H1 (cell line): ENCODE measurements at regions not wholly inside any gene's neighbourhood (a gene's known extent, or its start where the extent isn't known, plus 50 kb on each side); places are given as distances from the start of the nearest gene placed in this dataset.

Experiments
- CTCF ChIA-PET: fragments of 300-600 bp; sonication (Branson Sonifier 250); formaldehyde crosslinking; loops from one replicate; lab custom pipeline; 2021; ENCODE audit not compliant: partially characterized antibody; lab: Charles Lee
- POLR2A ChIA-PET: fragments of 300-600 bp; sonication (Branson Sonifier 250); formaldehyde crosslinking; loops from one replicate; lab custom pipeline; 2021; ENCODE audit warnings: inconsistent platforms; ENCODE audit not compliant: partially characterized antibody; lab: Charles Lee
- DNase-seq, 2 experiments: peaks; one replicate each; pipeline versions ENCODE4 v3.0.0 to v3.0.0-alpha.2; 2010 to 2022; ENCODE audit warnings: low spot score in 2 of 2, low read depth in 1 of 2, mixed read lengths in 1 of 2
- FAIRE-seq: peaks from 2 replicates; lab custom pipeline; 2011; peaks lifted over from hg19 to GRCh38; lab: Jason Lieb, UNC
- H2AFZ ChIP-seq: 2 replicates; pipeline ENCODE4 v1.8.1; 2012; ENCODE audit warnings: low read length, inconsistent platforms
- H2AK5ac ChIP-seq: 2 replicates; pipeline ENCODE4 v1.6.1; 2013; ENCODE audit warnings: low read depth, low read length
- H2BK120ac ChIP-seq: replicated peaks from 2 replicates; pipeline ENCODE3; 2013; ENCODE audit warnings: low read depth, low read length, inconsistent platforms
- H2BK12ac ChIP-seq: 2 replicates; pipeline ENCODE4 v1.6.1; 2013; ENCODE audit warnings: low read depth, low read length
- H2BK15ac ChIP-seq: 2 replicates; pipeline ENCODE4 v1.6.1; 2013; ENCODE audit warnings: low read length
- H2BK20ac ChIP-seq: 2 replicates; pipeline ENCODE4 v1.6.1; 2013; ENCODE audit warnings: low read length
- H2BK5ac ChIP-seq: 2 replicates; pipeline ENCODE4 v1.6.1; 2013; ENCODE audit warnings: low read depth, low read length
- H3K14ac ChIP-seq: 2 replicates; pipeline ENCODE4 v1.6.1; 2013; ENCODE audit warnings: inconsistent platforms; ENCODE audit not compliant: insufficient read length
- H3K18ac ChIP-seq: 2 replicates; pipeline ENCODE4 v1.6.1; 2013; ENCODE audit warnings: low read length; ENCODE audit errors: extremely low read depth
- H3K23ac ChIP-seq: 2 replicates; pipeline ENCODE4 v1.6.1; 2013; ENCODE audit warnings: inconsistent platforms; ENCODE audit not compliant: insufficient read length
- H3K23me2 ChIP-seq: 2 replicates; pipeline ENCODE4 v1.6.1; 2013; ENCODE audit warnings: low read depth, low read length
- H3K27ac ChIP-seq: 2 replicates; pipeline ENCODE4 v1.6.1; 2011; ENCODE audit warnings: low read depth, low read length, inconsistent platforms
- H3K27me3 ChIP-seq, 4 experiments: replicated peaks in 1 of 4; 1 replicate in 1 of 4; 2 replicates in 3 of 4; pipeline versions ENCODE4 v1.6.1 to v1.8.1; 2011 to 2013; ENCODE audit warnings: low read length in 3 of 4, mild to moderate bottlenecking in 3 of 4, inconsistent platforms in 2 of 4, mixed read lengths in 2 of 4, moderate library complexity in 1 of 4; ENCODE audit not compliant: control insufficient read depth in 3 of 4, insufficient read depth in 3 of 4; ENCODE audit errors: extremely low read depth in 1 of 4
- H3K36me3 ChIP-seq, 4 experiments: 2 replicates each; pipeline versions ENCODE4 v1.6.1 to v1.8.1; 2011 to 2013; ENCODE audit warnings: mild to moderate bottlenecking in 4 of 4, low read length in 3 of 4, moderate library complexity in 2 of 4, control low read depth in 1 of 4, inconsistent platforms in 1 of 4; ENCODE audit not compliant: insufficient read depth in 4 of 4, control insufficient read depth in 2 of 4
- H3K4ac ChIP-seq: replicated peaks from 2 replicates; pipeline ENCODE3; 2013; ENCODE audit warnings: low read length, low read depth, mixed read lengths, inconsistent platforms; ENCODE audit not compliant: insufficient read length
- H3K4me1 ChIP-seq, 4 experiments: replicated peaks in 1 of 4; 1 replicate in 1 of 4; 2 replicates in 3 of 4; pipeline versions ENCODE4 v1.6.1 to v1.8.1; 2011 to 2013; ENCODE audit warnings: low read length in 3 of 4, inconsistent platforms in 2 of 4, mixed read lengths in 1 of 4; ENCODE audit not compliant: insufficient read depth in 4 of 4, control insufficient read depth in 3 of 4
- H3K4me2 ChIP-seq, 2 experiments: 2 replicates each; pipeline versions ENCODE4 v1.6.1 to v1.8.1; 2011 to 2013; ENCODE audit warnings: low read depth in 2 of 2, low read length in 2 of 2, control low read depth in 1 of 2, inconsistent platforms in 1 of 2, mild to moderate bottlenecking in 1 of 2; ENCODE audit not compliant: insufficient read depth in 1 of 2
- H3K4me3 ChIP-seq, 4 experiments: fragments of 200-600, 300-600 bp in 1 of 4; sonication (generic), shearing (Covaris generic), sonication (Bioruptor Twin) in 1 of 4; 2 replicates each; pipeline versions ENCODE4 v1.5.1 to v1.8.1; 2011 to 2016; ENCODE audit warnings: low read length in 4 of 4, low read depth in 3 of 4, control low read depth in 2 of 4, inconsistent platforms in 2 of 4, mild to moderate bottlenecking in 2 of 4, mixed read lengths in 1 of 4, moderate library complexity in 1 of 4; ENCODE audit not compliant: insufficient read depth in 2 of 4; ENCODE audit errors: extremely low read depth in 1 of 4
- H3K56ac ChIP-seq: replicated peaks from 2 replicates; pipeline ENCODE3; 2013; ENCODE audit warnings: low read depth, mild to moderate bottlenecking, mixed read lengths, low read length, inconsistent platforms; ENCODE audit not compliant: insufficient read length
- H3K79me1 ChIP-seq: 2 replicates; pipeline ENCODE4 v1.6.1; 2013; ENCODE audit warnings: low read depth, low read length, control low read depth
- H3K79me2 ChIP-seq, 2 experiments: 2 replicates each; pipeline versions ENCODE4 v1.6.1 to v1.8.1; 2012 to 2013; ENCODE audit warnings: low read length in 2 of 2, mild to moderate bottlenecking in 2 of 2, inconsistent platforms in 1 of 2; ENCODE audit not compliant: insufficient read depth in 2 of 2, control insufficient read depth in 1 of 2
- H3K9ac ChIP-seq, 4 experiments: replicated peaks in 1 of 4; 1 replicate in 1 of 4; 2 replicates in 3 of 4; pipeline versions ENCODE4 v1.6.1 to v1.8.1; 2011 to 2013; ENCODE audit warnings: low read depth in 3 of 4, low read length in 3 of 4, control low read depth in 2 of 4, mild to moderate bottlenecking in 2 of 4, moderate library complexity in 2 of 4, inconsistent platforms in 1 of 4; ENCODE audit errors: extremely low read depth in 1 of 4
- H3K9me3 ChIP-seq, 2 experiments: 2 replicates each; pipeline versions ENCODE4 v1.6.1 to v1.8.1; 2012 to 2013; ENCODE audit warnings: mild to moderate bottlenecking in 2 of 2, moderate library complexity in 2 of 2, control low read depth in 1 of 2, inconsistent platforms in 1 of 2, low read depth in 1 of 2, low read length in 1 of 2, mixed read lengths in 1 of 2; ENCODE audit not compliant: insufficient read depth in 2 of 2
- H4K20me1 ChIP-seq, 2 experiments: replicated peaks in 1 of 2; 2 replicates each; pipeline versions ENCODE3 to v1.8.1; 2011 to 2013; ENCODE audit warnings: inconsistent platforms in 2 of 2, low read length in 2 of 2, mild to moderate bottlenecking in 1 of 2; ENCODE audit not compliant: insufficient read depth in 2 of 2, control insufficient read depth in 1 of 2
- H4K5ac ChIP-seq: 2 replicates; pipeline ENCODE4 v1.6.1; 2013; ENCODE audit warnings: low read length, low read depth, mixed read lengths, inconsistent platforms; ENCODE audit not compliant: insufficient read length
- H4K8ac ChIP-seq: 2 replicates; pipeline ENCODE4 v1.8.0; 2013; ENCODE audit warnings: mild to moderate bottlenecking, moderate library complexity, low read length, inconsistent platforms; ENCODE audit not compliant: insufficient read depth; ENCODE audit errors: extremely low read depth
- H4K91ac ChIP-seq: replicated peaks from 2 replicates; pipeline ENCODE3; 2013; ENCODE audit warnings: low read length, mixed read lengths, inconsistent platforms; ENCODE audit not compliant: insufficient read length
- WGBS, 2 experiments: shearing (Covaris generic) in 1 of 2; methylation state at CpG; one replicate each; pipeline versions ENCODE4 v1.1.6 to v1.1.7; 2013 to 2015; ENCODE audit warnings: low lambda C conversion rate in 2 of 2, mixed read lengths in 2 of 2, inconsistent platforms in 1 of 2, low coverage in 1 of 2, missing lambda C conversion rate in 1 of 2; ENCODE audit not compliant: insufficient replicate concordance in 2 of 2, insufficient coverage in 1 of 2, insufficient read length in 1 of 2; ENCODE audit errors: extremely low coverage in 1 of 2, missing lambda C conversion rate in 1 of 2; 5-methylcytosine and 5-hydroxymethylcytosine counted together

DNA sequence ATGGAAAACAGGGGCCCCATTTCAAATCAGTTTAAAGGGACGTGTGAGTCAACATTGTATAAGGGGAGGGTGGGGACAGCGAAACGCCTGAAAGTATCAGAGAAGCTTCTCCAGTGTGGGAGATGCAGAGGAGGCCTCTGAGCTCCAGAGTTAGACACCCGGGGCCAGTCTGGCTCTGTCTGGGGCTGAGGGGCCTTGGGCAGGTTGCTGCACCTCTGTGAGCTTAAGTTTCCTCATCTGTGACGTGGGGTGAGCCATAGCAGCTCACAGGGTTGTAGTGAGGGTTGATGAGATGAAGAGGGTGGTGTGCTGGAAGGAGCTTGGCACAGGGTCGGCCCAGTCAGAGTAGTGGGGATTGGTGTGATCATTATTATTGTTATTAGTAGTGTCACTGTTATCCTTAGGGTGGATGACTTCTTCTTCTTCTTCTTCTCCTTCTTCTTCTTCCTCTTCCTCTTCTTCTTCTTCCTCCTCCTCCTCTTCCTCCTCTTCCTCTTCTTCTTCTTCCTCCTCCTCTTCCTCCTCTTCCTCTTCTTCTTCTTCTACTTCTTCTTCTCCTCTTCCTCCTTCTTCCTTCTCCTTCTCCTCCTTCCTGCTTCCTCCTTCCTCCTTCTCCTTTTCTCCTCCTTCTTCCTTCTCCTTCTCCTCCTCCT lies 282.0 kb downstream of the PTPRU start:
- Histone ChIP-seq H3K4me1 (peaks cover 0 to 3% (median under 1%) of the 10 kb centered on the region in 4 experiments; a peak in 1 of 7 replicates), H3K23ac (no peak overlapping the region), H3K27me3 (peaks cover 0 to 2% (median 0%) of the 10 kb centered on the region in 4 experiments; a peak in 1 of 7 replicates), H3K4ac (no peak overlapping the region), H3K27ac (no peak overlapping the region), H3K56ac (no peak overlapping the region), H3K79me1 (no peaks in the 10 kb centered on the region), H3K23me2 (no peaks in the 10 kb centered on the region), H4K91ac (no peak overlapping the region), H2BK12ac (no peak overlapping the region), H2BK15ac (no peak overlapping the region), H3K14ac (no peak overlapping the region), H4K5ac (no peak overlapping the region), H3K36me3 (no peaks in the 10 kb centered on the region), H3K79me2 (no peaks in the 10 kb centered on the region), H2BK120ac (no peak overlapping the region), H2AFZ (no peak overlapping the region), H3K4me3 (no peak overlapping the region), H4K20me1 (no peaks in the 10 kb centered on the region), H4K8ac (no peak overlapping the region), H2AK5ac (no peak overlapping the region), H2BK20ac (no peak overlapping the region), H3K9me3 (no peaks in the 10 kb centered on the region), H2BK5ac (no peak overlapping the region), H3K18ac (no peak overlapping the region), H3K9ac (no peak overlapping the region), H3K4me2 (no peak overlapping the region)
- 88% methylated on average over 6 of the region's 6 CpGs; no CpG with 5 or more reads in 1 of the 2 experiments for WGBS, 2 experiments
- ChIA-PET POLR2A (no interaction called here), CTCF (interaction anchor here (0.9 to 1.4 kb wide), 4 partner anchors 18 to 278 kb away, joined by 3 to 4 read pairs (median 3); no protein-coding TSS in a partner anchor)
- no peak for FAIRE-seq
- no peak for DNase-seq
